HG02852 (cell line): ENCODE measurements at regions not wholly inside any gene's neighbourhood (a gene's known extent, or its start where the extent isn't known, plus 50 kb on each side); places are given as distances from the start of the nearest gene placed in this dataset.
A peak's percentile ranks its signal among the peaks of the same experiment; 100 is the strongest.

Experiments used
- ATAC-seq: cut with Tn5 transposase; IDR thresholded peaks from one replicate; pipeline ENCODE4 v1.9.1; 2021; ENCODE audit warnings: mild to moderate bottlenecking, moderate library complexity; ENCODE audit not compliant: unreplicated experiment

GRCh38 chr5:65068410-65068809 is 299.7 kb downstream of the CWC27 start:
- no peak for ATAC-seq

GRCh38 chr5:65070026-65070425 is 301.3 kb downstream of the CWC27 start:
- ATAC-seq: peak; percentile 39

GRCh38 chr5:65072850-65073249 is 304.1 kb downstream of the CWC27 start:
- no peak for ATAC-seq

- no peak for ATAC-seq
Measured at GRCh38 chr5:65073250-65073661, 304.5 kb downstream of the CWC27 start.

GRCh38 chr5:65075623-65076250 is 307.0 kb downstream of the CWC27 start:
- ATAC-seq: no peak

- ATAC-seq: peak; percentile 64
Measured at GRCh38 chr5:65076251-65076869, 307.6 kb downstream of the CWC27 start.

- ATAC-seq: no peak
Measured at GRCh38 chr5:65077653-65078052, 308.9 kb downstream of the CWC27 start.

- ATAC-seq: no peak
Measured at GRCh38 chr5:65078331-65078730, 309.6 kb downstream of the CWC27 start.

- ATAC-seq: no peak
Measured at GRCh38 chr5:65081071-65081470, 312.3 kb downstream of the CWC27 start.

- no peak for ATAC-seq
Measured at GRCh38 chr5:65084795-65085515, 316.2 kb downstream of the CWC27 start.

GRCh38 chr5:65085516-65085850 is 316.8 kb downstream of the CWC27 start:
- ATAC-seq: no peak

- ATAC-seq: no peak
Measured at GRCh38 chr5:65086234-65086890, 317.6 kb downstream of the CWC27 start.

- ATAC-seq: no peak
Measured at GRCh38 chr5:65087154-65087553, 318.4 kb downstream of the CWC27 start.

- ATAC-seq: no peak
Measured at GRCh38 chr5:65094279-65094678, 325.5 kb downstream of the CWC27 start.

GRCh38 chr5:65098393-65098792 is 329.7 kb downstream of the CWC27 start:
- no peak for ATAC-seq
